ENCODE measurements at regions not wholly inside any gene's neighbourhood (a gene's known extent, or its start where the extent isn't known, plus 50 kb on each side); places are given as distances from the start of the nearest gene placed in this dataset.

DNA sequence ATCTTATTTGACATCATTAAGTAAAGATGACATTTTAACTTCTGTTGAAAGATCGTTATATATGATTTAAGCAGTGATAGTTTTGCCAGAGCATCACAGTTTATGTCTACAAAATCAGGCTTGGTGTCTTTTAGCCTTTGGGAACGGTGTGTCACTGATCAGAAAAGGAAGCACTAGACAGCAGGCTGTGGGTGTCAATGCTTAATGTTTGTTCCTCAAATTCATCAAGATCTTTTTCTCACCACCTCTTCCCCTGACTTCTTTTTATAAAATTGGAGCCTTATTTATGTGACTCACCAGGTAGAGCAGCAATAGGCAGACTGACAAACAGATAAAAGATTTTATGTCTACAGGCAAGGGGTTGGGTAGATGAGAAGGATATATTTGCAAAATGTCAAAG lies 1558.5 kb downstream of the EFNB2 start:
- no TSS peak for BruUV-seq (replicated peaks)
- Histone ChIP-seq H3K4me1 (ENCODE audit: control insufficient read depth in 1 of 2, insufficient read depth in 2 of 2, low read length in 2 of 2) (no peaks in the 10 kb centered on the region), H3K9me2 (ENCODE audit: insufficient read depth) (no peaks in the 10 kb centered on the region), H3K4me2 (ENCODE audit: low read length) (no peak overlapping the region), H3K9ac (ENCODE audit: low read length) (no peak overlapping the region), H3K27me3 (ENCODE audit: insufficient read depth, low read length) (no peaks in the 10 kb centered on the region), H3K9me3 (ENCODE audit: control insufficient read depth in 1 of 2, insufficient read depth in 1 of 2, low read depth in 1 of 2, low read length in 2 of 2) (no peaks in the 10 kb centered on the region), H3K79me2 (ENCODE audit: insufficient read depth, low read length) (no peaks in the 10 kb centered on the region), H3K27ac (ENCODE audit: low read depth, low read length) (no peak overlapping the region), H3K36me3 (ENCODE audit: control insufficient read depth in 1 of 2, insufficient read depth in 2 of 2, low read length in 2 of 2) (no peaks in the 10 kb centered on the region), H2AFZ (ENCODE audit: low read depth, low read length, poor library complexity, severe bottlenecking) (no peak overlapping the region), H4K20me1 (ENCODE audit: insufficient read depth) (no peaks in the 10 kb centered on the region), H3K4me3 (replicated peaks in 1 of 2; ENCODE audit: low read depth in 1 of 2, low read length in 2 of 2) (no peak overlapping the region)
- RAD21 ChIA-PET (ENCODE audit: low non-redundant PET in 1 of 2, low total read pairs in 2 of 2, uncharacterized antibody in 2 of 2, unreplicated experiment in 2 of 2), result no interaction called here
- DNase-seq (ENCODE audit: low read depth, low spot score), result no peak
- intact Hi-C loops (cut with micrococcal nuclease), result no loop called here
- TF ChIP-seq, protein P1, sequence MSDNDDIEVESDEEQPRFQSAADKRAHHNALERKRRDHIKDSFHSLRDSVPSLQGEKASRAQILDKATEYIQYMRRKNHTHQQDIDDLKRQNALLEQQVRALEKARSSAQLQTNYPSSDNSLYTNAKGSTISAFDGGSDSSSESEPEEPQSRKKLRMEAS (IDR thresholded peaks at IDR 0.05), result no peak
- no peak for TF ChIP-seq SIN3A (IDR thresholded peaks at IDR 0.05; ENCODE audit: low read depth)
- TF ChIP-seq FOSL1 (IDR thresholded peaks at IDR 0.05; ENCODE audit: low read depth), result no peak
- no peak for TF ChIP-seq YY1 (IDR thresholded peaks at IDR 0.05; ENCODE audit: extremely low read depth, insufficient replicate concordance, low read depth, low read length)
- no peak for TF ChIP-seq EZH2phosphoT487 (IDR thresholded peaks at IDR 0.05; ENCODE audit: borderline replicate concordance)
- no peak for TF ChIP-seq EGR1 (IDR thresholded peaks at IDR 0.05; ENCODE audit: low read depth)
- TF ChIP-seq CEBPB (IDR thresholded peaks at IDR 0.05; ENCODE audit: low read depth), result no peak
- TF ChIP-seq, protein P2, sequence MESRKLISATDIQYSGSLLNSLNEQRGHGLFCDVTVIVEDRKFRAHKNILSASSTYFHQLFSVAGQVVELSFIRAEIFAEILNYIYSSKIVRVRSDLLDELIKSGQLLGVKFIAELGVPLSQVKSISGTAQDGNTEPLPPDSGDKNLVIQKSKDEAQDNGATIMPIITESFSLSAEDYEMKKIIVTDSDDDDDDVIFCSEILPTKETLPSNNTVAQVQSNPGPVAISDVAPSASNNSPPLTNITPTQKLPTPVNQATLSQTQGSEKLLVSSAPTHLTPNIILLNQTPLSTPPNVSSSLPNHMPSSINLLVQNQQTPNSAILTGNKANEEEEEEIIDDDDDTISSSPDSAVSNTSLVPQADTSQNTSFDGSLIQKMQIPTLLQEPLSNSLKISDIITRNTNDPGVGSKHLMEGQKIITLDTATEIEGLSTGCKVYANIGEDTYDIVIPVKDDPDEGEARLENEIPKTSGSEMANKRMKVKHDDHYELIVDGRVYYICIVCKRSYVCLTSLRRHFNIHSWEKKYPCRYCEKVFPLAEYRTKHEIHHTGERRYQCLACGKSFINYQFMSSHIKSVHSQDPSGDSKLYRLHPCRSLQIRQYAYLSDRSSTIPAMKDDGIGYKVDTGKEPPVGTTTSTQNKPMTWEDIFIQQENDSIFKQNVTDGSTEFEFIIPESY (IDR thresholded peaks at IDR 0.05; ENCODE audit: extremely low read depth, insufficient replicate concordance, low read length), result no peak
- TF ChIP-seq, protein P3, sequence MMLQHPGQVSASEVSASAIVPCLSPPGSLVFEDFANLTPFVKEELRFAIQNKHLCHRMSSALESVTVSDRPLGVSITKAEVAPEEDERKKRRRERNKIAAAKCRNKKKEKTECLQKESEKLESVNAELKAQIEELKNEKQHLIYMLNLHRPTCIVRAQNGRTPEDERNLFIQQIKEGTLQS (IDR thresholded peaks at IDR 0.05), result no peak
- TF ChIP-seq CBX3 (IDR thresholded peaks at IDR 0.05; ENCODE audit: low read depth), result no peak
- no peak for TF ChIP-seq ELF1 (IDR thresholded peaks at IDR 0.05; ENCODE audit: borderline replicate concordance, low read depth)
- TF ChIP-seq POLR2AphosphoS5 (IDR thresholded peaks at IDR 0.05; ENCODE audit: low read depth, low read length), result no peak
- TF ChIP-seq CTCF (IDR thresholded peaks at IDR 0.05 in 2 of 3, conservative IDR thresholded peaks at IDR 0.05 in 1 of 3; ENCODE audit: borderline replicate concordance in 1 of 3, insufficient read depth in 1 of 3, low read depth in 2 of 3, low read length in 2 of 3), result no peak
- TF ChIP-seq SRF (IDR thresholded peaks at IDR 0.05; ENCODE audit: low read depth), result no peak
- no peak for TF ChIP-seq TCF7L2 (IDR thresholded peaks at IDR 0.05; ENCODE audit: borderline replicate concordance, extremely low read depth, insufficient read depth, insufficient read length)
- no peak for TF ChIP-seq ZNF274 (IDR thresholded peaks at IDR 0.05; ENCODE audit: low read depth, low read length)
- TF ChIP-seq EZH2 (IDR thresholded peaks at IDR 0.05), result no peak
- TF ChIP-seq ZFX (IDR thresholded peaks at IDR 0.05), result no peak
- TF ChIP-seq, protein P4, sequence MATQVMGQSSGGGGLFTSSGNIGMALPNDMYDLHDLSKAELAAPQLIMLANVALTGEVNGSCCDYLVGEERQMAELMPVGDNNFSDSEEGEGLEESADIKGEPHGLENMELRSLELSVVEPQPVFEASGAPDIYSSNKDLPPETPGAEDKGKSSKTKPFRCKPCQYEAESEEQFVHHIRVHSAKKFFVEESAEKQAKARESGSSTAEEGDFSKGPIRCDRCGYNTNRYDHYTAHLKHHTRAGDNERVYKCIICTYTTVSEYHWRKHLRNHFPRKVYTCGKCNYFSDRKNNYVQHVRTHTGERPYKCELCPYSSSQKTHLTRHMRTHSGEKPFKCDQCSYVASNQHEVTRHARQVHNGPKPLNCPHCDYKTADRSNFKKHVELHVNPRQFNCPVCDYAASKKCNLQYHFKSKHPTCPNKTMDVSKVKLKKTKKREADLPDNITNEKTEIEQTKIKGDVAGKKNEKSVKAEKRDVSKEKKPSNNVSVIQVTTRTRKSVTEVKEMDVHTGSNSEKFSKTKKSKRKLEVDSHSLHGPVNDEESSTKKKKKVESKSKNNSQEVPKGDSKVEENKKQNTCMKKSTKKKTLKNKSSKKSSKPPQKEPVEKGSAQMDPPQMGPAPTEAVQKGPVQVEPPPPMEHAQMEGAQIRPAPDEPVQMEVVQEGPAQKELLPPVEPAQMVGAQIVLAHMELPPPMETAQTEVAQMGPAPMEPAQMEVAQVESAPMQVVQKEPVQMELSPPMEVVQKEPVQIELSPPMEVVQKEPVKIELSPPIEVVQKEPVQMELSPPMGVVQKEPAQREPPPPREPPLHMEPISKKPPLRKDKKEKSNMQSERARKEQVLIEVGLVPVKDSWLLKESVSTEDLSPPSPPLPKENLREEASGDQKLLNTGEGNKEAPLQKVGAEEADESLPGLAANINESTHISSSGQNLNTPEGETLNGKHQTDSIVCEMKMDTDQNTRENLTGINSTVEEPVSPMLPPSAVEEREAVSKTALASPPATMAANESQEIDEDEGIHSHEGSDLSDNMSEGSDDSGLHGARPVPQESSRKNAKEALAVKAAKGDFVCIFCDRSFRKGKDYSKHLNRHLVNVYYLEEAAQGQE (IDR thresholded peaks at IDR 0.05; ENCODE audit: low read depth), result no peak
- CTCF ChIA-PET, result no interaction called here
- POLR2A ChIA-PET, result no interaction called here
- no peak for ATAC-seq

Data from HCT116 (cell line).